Mucosa of descending colon (tissue), 3 donors: ENCODE measurements at regions not wholly inside any gene's neighbourhood (a gene's known extent, or its start where the extent isn't known, plus 50 kb on each side); places are given as distances from the start of the nearest gene placed in this dataset.

ENCODE experiments used
- ATAC-seq: fragments of 200-7000 bp; cut with Tn5 transposase; one replicate; pipeline ENCODE4 v1.9.1; 2020; ENCODE audit warnings: mild to moderate bottlenecking, moderate library complexity
- DNase-seq, 3 donors: peaks; one replicate each; pipeline ENCODE4 v3.0.0-alpha.2; 2020
- H3K36me3 ChIP-seq: fragments of 200-600 bp; one replicate; pipeline ENCODE4 v1.8.0; 2021; ENCODE audit warnings: low read depth, mild to moderate bottlenecking
- H3K4me1 ChIP-seq: fragments of 200-600 bp; one replicate; pipeline ENCODE4 v1.8.0; 2021; ENCODE audit warnings: low read depth, mild to moderate bottlenecking
- H3K4me3 ChIP-seq: fragments of 200-600 bp; one replicate; pipeline ENCODE4 v1.8.0; 2021; ENCODE audit warnings: mild to moderate bottlenecking
- H3K9me3 ChIP-seq: fragments of 200-600 bp; one replicate; pipeline ENCODE4 v1.8.0; 2021; ENCODE audit warnings: mild to moderate bottlenecking
- intact Hi-C, 2 donors: fragments of 100-400 bp; cut with DNase I in 1 of 2; cut with micrococcal nuclease in 1 of 2; formaldehyde crosslinking; loops; one replicate each; pipeline versions ENCODE4 v1.11.0 to v1.11.1; 2022; cut with DNase I, micrococcal nuclease
- TF ChIP-seq, protein P1 (sequence below): fragments of 200-600 bp; IDR thresholded peaks from one replicate; pipeline ENCODE4 v1.8.0; 2022; ENCODE audit warnings: antibody characterized with exemption, mild to moderate bottlenecking
- donor health status: DM: no; HTN: no; CAD: no; lungs with moderate emphysema.
- donor health status: DM: no; HTN: no; CAD: no.
- donor health status: DM: no; HTN: yes; CAD: no.

DNA sequence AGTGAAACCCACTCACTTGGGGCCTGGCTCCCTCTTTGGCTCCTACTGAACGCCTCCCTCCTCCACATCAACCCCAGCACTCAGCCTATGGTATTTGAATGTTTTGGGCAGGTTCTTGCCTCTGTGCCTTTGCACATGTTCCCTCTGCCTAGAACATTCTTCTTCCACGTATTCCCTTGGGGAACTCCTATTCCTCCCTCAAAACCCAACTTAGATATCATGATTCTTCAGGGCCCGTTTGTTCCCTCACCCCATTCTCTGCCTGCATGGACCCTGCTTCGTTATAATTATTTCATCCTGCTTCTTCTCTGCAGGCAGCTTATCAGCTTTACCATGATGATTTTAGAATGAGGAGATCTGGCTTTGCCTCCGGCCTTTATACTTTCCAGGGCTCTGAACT, 215.0 kb upstream of the IER5L start:
- Histone ChIP-seq H3K36me3 (no peaks in the 10 kb centered on the region), H3K9me3 (no peaks in the 10 kb centered on the region), H3K4me1 (no peaks in the 10 kb centered on the region), H3K4me3 (no peak overlapping the region)
- DNase-seq (no peak), ATAC-seq (no peak)
- intact Hi-C loops, result no loop called here
- TF ChIP-seq, protein P1, sequence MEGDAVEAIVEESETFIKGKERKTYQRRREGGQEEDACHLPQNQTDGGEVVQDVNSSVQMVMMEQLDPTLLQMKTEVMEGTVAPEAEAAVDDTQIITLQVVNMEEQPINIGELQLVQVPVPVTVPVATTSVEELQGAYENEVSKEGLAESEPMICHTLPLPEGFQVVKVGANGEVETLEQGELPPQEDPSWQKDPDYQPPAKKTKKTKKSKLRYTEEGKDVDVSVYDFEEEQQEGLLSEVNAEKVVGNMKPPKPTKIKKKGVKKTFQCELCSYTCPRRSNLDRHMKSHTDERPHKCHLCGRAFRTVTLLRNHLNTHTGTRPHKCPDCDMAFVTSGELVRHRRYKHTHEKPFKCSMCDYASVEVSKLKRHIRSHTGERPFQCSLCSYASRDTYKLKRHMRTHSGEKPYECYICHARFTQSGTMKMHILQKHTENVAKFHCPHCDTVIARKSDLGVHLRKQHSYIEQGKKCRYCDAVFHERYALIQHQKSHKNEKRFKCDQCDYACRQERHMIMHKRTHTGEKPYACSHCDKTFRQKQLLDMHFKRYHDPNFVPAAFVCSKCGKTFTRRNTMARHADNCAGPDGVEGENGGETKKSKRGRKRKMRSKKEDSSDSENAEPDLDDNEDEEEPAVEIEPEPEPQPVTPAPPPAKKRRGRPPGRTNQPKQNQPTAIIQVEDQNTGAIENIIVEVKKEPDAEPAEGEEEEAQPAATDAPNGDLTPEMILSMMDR, result no peak

DNA sequence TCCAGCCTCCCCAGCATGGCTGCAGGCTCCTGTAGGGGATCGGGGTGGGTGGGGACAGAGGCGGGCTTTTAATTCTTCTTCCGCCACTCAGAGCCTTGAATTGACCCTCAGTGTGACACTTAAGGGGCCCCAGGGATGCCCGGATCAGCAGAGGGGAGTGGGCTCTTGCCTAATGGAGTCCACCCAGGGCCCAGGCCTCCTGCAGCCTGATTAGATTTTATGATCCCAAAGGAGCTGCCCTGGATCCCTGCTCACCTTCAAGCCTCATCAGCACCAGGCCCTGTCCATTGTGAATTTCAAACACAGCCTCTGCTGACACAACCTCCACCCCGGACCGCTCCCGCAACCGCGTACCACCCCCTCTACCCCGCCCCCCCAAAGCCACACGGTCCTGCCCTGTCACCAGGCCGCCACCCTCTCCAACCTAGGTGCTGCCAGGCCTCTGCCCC, 214.1 kb upstream of the IER5L start:
- no peak overlapping the region for H3K4me3 ChIP-seq
- ATAC-seq, result peak; percentile 19
- intact Hi-C loops, result no loop called here
- H3K36me3 ChIP-seq, result no peaks in the 10 kb centered on the region
- no peaks in the 10 kb centered on the region for H3K9me3 ChIP-seq
- no peaks in the 10 kb centered on the region for H3K4me1 ChIP-seq
- no peak for DNase-seq
- TF ChIP-seq, protein P1, result no peak

DNA sequence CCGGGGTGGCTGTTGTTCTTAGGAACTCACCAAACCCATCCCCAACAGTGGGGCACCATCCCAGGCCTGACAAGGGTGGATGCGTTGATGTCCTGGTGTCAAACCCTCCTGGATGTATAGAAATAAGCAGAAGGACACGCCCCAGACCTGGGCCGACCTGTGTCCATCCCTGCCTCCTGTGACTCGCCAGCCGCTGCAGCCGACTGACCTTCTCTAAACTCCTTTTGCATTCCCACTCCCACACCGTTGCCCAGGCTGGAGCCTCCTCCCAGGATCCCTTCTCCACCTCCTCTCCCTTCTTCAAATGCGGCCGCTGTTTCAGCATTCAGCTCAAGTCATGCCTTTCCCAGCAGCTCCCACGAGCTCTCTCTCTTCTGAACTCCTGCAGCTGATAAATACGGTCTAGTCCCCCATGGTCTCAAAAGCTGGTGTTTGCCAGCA, 213.2 kb upstream of the IER5L start:
- DNase-seq (no peak), ATAC-seq (no peak)
- intact Hi-C loops, result no loop called here

DNA sequence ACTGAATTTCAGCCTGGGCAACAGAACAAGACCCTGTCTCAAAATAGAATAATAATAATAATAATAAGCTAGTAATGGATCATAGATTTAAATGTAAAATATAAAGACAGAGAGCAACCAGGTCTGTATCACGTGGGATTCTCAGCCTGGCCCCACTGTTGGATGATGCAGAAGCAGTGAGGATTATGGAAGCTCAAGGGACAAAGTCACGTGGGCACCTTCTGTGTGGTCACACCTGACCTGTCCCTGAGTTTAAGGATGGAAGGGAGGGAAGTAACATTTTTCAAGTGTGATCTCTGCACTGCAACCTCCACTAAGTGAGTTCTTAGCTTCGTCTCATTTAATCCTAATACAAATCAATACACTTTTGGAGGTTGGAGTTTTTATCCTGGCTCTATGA, 212.5 kb upstream of the IER5L start:
- H3K9me3 ChIP-seq, result no peaks in the 10 kb centered on the region
- no peaks in the 10 kb centered on the region for H3K4me1 ChIP-seq
- TF ChIP-seq, protein P1, result no peak
- ATAC-seq, result no peak
- no peak overlapping the region for H3K4me3 ChIP-seq
- DNase-seq, result no peak
- intact Hi-C loops, result no loop called here
- no peaks in the 10 kb centered on the region for H3K36me3 ChIP-seq

More for the DNA sequence above, 213.2 kb upstream of the IER5L start:
- Histone ChIP-seq H3K4me1 (no peaks in the 10 kb centered on the region), H3K9me3 (no peaks in the 10 kb centered on the region), H3K36me3 (no peaks in the 10 kb centered on the region), H3K4me3 (no peak overlapping the region)
- TF ChIP-seq, protein P1, result no peak

DNA sequence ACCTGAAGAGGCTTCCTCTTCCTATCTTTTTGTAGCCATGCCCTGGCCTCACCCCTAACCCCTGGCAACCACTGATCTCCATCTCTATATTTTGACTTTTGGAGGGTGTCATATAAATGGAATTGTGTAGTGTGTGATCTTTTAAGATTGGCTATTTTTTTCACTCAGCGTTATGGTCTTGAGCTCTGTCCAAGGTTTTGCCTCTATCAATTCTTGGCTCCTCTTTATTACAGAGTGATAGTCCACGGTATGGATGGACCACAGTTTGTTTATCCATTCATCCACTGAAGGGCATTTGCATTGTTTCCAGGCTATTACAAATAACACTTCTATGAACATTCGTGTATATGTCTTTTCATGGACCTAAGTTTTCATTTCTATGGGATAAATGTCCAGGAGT, 209.8 kb upstream of the IER5L start:
- H3K36me3 ChIP-seq, result no peaks in the 10 kb centered on the region
- DNase-seq (no peak), ATAC-seq (no peak)
- no peaks in the 10 kb centered on the region for H3K9me3 ChIP-seq
- intact Hi-C loops, result no loop called here
- peaks cover 4% of the 10 kb centered on the region for H3K4me1 ChIP-seq
- TF ChIP-seq, protein P1, result no peak
- no peak overlapping the region for H3K4me3 ChIP-seq

DNA sequence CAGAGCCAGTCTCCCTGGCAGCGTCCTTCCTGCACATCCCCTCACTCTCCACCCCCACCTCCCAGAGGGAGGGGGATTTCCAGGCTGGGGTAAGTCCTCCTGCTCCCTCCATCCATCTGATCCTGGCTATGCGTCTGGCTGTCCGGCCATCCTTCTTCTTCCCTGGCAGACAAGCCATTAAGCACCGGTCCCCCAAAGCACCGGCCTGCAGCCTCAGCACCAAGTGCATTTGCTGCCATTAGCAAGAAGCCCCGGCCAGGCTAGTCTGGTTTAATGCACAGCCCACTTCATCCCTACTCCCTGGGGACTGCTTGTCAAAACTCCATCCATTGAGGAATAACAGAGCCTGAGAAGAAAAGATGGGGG, 208.7 kb upstream of the IER5L start:
- Histone ChIP-seq H3K9me3 (no peaks in the 10 kb centered on the region), H3K36me3 (no peaks in the 10 kb centered on the region), H3K4me1 (peaks cover 11% of the 10 kb centered on the region), H3K4me3 (no peak overlapping the region)
- TF ChIP-seq, protein P1, result no peak
- ATAC-seq, result no peak
- no peak for DNase-seq
- intact Hi-C loops, result no loop called here
